ENCODE measurements at regions not wholly inside any gene's neighbourhood (a gene's known extent, or its start where the extent isn't known, plus 50 kb on each side); places are given as distances from the start of the nearest gene placed in this dataset.

GRCh38 chr17:65340401-65340800, 203.2 kb downstream of the RGS9 start:
- H3K9me3 ChIP-seq (ENCODE audit: control insufficient read depth in 1 of 2, insufficient read depth in 1 of 2, low read length in 2 of 2), result peaks cover 0 to 13% of the 10 kb centered on the region in 2 experiments
- H3K4me1 ChIP-seq (ENCODE audit: insufficient read depth, low read length), result peaks cover 4% of the 10 kb centered on the region
- Mint-ChIP-seq H3K27ac (no peak overlapping the region), H3K9me3 (peaks cover 3% of the 10 kb centered on the region), H3K4me1 (ENCODE audit: low read depth) (peaks cover 5% of the 10 kb centered on the region), H3K4me3 (no peak overlapping the region), H3K36me3 (ENCODE audit: low read depth) (no peaks in the 10 kb centered on the region), H3K27me3 (peaks cover 5% of the 10 kb centered on the region)
- intact Hi-C loops (cut with DNase I, micrococcal nuclease), result no loop called here
- TF ChIP-seq, protein P1, sequence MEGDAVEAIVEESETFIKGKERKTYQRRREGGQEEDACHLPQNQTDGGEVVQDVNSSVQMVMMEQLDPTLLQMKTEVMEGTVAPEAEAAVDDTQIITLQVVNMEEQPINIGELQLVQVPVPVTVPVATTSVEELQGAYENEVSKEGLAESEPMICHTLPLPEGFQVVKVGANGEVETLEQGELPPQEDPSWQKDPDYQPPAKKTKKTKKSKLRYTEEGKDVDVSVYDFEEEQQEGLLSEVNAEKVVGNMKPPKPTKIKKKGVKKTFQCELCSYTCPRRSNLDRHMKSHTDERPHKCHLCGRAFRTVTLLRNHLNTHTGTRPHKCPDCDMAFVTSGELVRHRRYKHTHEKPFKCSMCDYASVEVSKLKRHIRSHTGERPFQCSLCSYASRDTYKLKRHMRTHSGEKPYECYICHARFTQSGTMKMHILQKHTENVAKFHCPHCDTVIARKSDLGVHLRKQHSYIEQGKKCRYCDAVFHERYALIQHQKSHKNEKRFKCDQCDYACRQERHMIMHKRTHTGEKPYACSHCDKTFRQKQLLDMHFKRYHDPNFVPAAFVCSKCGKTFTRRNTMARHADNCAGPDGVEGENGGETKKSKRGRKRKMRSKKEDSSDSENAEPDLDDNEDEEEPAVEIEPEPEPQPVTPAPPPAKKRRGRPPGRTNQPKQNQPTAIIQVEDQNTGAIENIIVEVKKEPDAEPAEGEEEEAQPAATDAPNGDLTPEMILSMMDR (IDR thresholded peaks at IDR 0.05), result no peak
- peaks cover 0 to 2% of the 10 kb centered on the region in 2 experiments for H3K27me3 ChIP-seq (ENCODE audit: control insufficient read depth in 1 of 2, insufficient read depth in 2 of 2, low read length in 2 of 2)
- DNase-seq (no peak), ATAC-seq (ENCODE audit: poor library complexity) (no peak)
- ChIA-PET POLR2A (no interaction called here), CTCF (interaction anchor here (0.6 kb wide), 1 partner anchor 219 kb away, joined by 3 read pairs; no protein-coding TSS in a partner anchor)
- H3K36me3 ChIP-seq (ENCODE audit: insufficient read depth, low read length), result no peaks in the 10 kb centered on the region
- H3K4me3 ChIP-seq (ENCODE audit: low read length), result no peak overlapping the region
- H3K27ac ChIP-seq (ENCODE audit: low read depth in 1 of 2, low read length in 2 of 2), result no peak overlapping the region

GRCh38 chr17:65334406-65334805, 197.2 kb downstream of the RGS9 start:
- ChIA-PET POLR2A (no interaction called here), CTCF (interaction anchor here (0.5 kb wide), 1 partner anchor 1486 kb away, joined by 3 read pairs; no protein-coding TSS in a partner anchor)
- Mint-ChIP-seq H3K27me3 (peaks cover 14% of the 10 kb centered on the region), H3K4me1 (ENCODE audit: low read depth) (no peaks in the 10 kb centered on the region), H3K27ac (no peak overlapping the region), H3K9me3 (peaks cover 3% of the 10 kb centered on the region), H3K4me3 (no peak overlapping the region), H3K36me3 (ENCODE audit: low read depth) (no peaks in the 10 kb centered on the region)
- Histone ChIP-seq H3K27ac (ENCODE audit: low read depth in 1 of 2, low read length in 2 of 2) (no peak overlapping the region), H3K27me3 (ENCODE audit: control insufficient read depth in 1 of 2, insufficient read depth in 2 of 2, low read length in 2 of 2) (peaks cover 4% of the 10 kb centered on the region in 2 experiments), H3K9me3 (ENCODE audit: control insufficient read depth in 1 of 2, insufficient read depth in 1 of 2, low read length in 2 of 2) (peaks cover 0 to 5% of the 10 kb centered on the region in 2 experiments), H3K4me3 (ENCODE audit: low read length) (no peak overlapping the region), H3K36me3 (ENCODE audit: insufficient read depth, low read length) (no peaks in the 10 kb centered on the region), H3K4me1 (ENCODE audit: insufficient read depth, low read length) (no peaks in the 10 kb centered on the region)
- no peak for DNase-seq
- TF ChIP-seq, protein P1 (IDR thresholded peaks at IDR 0.05), result no peak
- intact Hi-C loops (cut with DNase I, micrococcal nuclease), result no loop called here
- ATAC-seq (ENCODE audit: poor library complexity), result no peak

DNA sequence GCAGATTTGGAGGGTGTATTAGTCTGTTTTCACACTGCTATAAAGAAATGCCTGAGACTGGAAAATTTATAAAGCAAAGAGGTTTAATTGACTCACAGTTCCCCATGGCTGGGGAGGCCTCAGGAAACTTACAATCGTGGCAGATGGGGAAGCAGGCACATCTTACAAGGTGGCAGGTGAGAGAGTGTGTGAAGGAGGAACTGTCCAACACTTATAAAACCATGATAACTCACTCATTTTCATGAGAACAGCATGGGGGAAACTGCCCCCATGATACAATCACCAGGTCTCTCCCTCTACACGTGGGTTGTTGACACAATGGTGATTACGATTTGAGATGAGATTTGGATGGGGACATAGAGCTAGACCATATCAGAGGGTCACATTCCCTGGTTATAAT, 195.6 kb downstream of the RGS9 start:
- ChIA-PET POLR2A (no interaction called here), CTCF (no interaction called here)
- H3K36me3 ChIP-seq (ENCODE audit: insufficient read depth, low read length), result no peaks in the 10 kb centered on the region
- TF ChIP-seq, protein P1 (IDR thresholded peaks at IDR 0.05), result no peak
- H3K9me3 ChIP-seq (ENCODE audit: control insufficient read depth in 1 of 2, insufficient read depth in 1 of 2, low read length in 2 of 2), result no peaks in the 10 kb centered on the region
- Mint-ChIP-seq H3K27ac (no peak overlapping the region), H3K4me3 (no peak overlapping the region), H3K36me3 (ENCODE audit: low read depth) (no peaks in the 10 kb centered on the region), H3K9me3 (no peaks in the 10 kb centered on the region), H3K4me1 (ENCODE audit: low read depth) (no peaks in the 10 kb centered on the region), H3K27me3 (peaks cover 14% of the 10 kb centered on the region)
- DNase-seq (no peak), ATAC-seq (ENCODE audit: poor library complexity) (no peak)
- H3K27ac ChIP-seq (ENCODE audit: low read depth in 1 of 2, low read length in 2 of 2), result no peak overlapping the region
- intact Hi-C loops (cut with DNase I, micrococcal nuclease), result no loop called here
- no peaks in the 10 kb centered on the region for H3K4me1 ChIP-seq (ENCODE audit: insufficient read depth, low read length)
- H3K4me3 ChIP-seq (ENCODE audit: low read length), result no peak overlapping the region
- peaks cover 4% of the 10 kb centered on the region in 2 experiments for H3K27me3 ChIP-seq (ENCODE audit: control insufficient read depth in 1 of 2, insufficient read depth in 2 of 2, low read length in 2 of 2)
